ENCODE measurements at regions not wholly inside any gene's neighbourhood (a gene's known extent, or its start where the extent isn't known, plus 50 kb on each side); places are given as distances from the start of the nearest gene placed in this dataset.
"Not testable (repeated sequence)": the region's sequence is repeated elsewhere in the genome, so short reads cannot be mapped to it uniquely, and the experiment has no call there.

GRCh38 chr6:81623106-81623759 lies 129.2 kb downstream of the TENT5A start:
- no peak for DNase-seq

- peak; percentile 33 for DNase-seq
These were observed 130.6 kb downstream of the TENT5A start for GRCh38 chr6:81621816-81622395.

GRCh38 chr6:81614292-81614691 lies 138.2 kb downstream of the TENT5A start:
- DNase-seq = peak; percentile 51

- peak; percentile 85 for DNase-seq
These were observed 138.9 kb downstream of the TENT5A start for GRCh38 chr6:81613606-81614005.

GRCh38 chr6:81612136-81612535 lies 140.3 kb downstream of the TENT5A start:
- peak; percentile 21 for DNase-seq

GRCh38 chr6:81609736-81610135 lies 142.7 kb downstream of the TENT5A start:
- peak; percentile 14 for DNase-seq

GRCh38 chr6:81608776-81609175 lies 143.7 kb downstream of the TENT5A start:
- peak; percentile 13 for DNase-seq

GRCh38 chr6:81606965-81607381 lies 145.5 kb downstream of the TENT5A start:
- DNase-seq = peak; percentile 83

GRCh38 chr6:81605526-81605925 lies 147.0 kb downstream of the TENT5A start:
- no peak for DNase-seq

- DNase-seq = no peak
These were observed 150.6 kb downstream of the TENT5A start for GRCh38 chr6:81601918-81602317.

GRCh38 chr6:81600488-81600887 lies 152.0 kb downstream of the TENT5A start:
- not testable (repeated sequence) for DNase-seq

- no peak for DNase-seq
These were observed 158.0 kb downstream of the TENT5A start for GRCh38 chr6:81594501-81594900.

GRCh38 chr6:81590314-81590691 lies 162.2 kb downstream of the TENT5A start:
- no peak for DNase-seq

GRCh38 chr6:81589465-81590313 lies 162.8 kb downstream of the TENT5A start:
- no peak for DNase-seq

- DNase-seq = not testable (repeated sequence)
These were observed 166.8 kb downstream of the TENT5A start for GRCh38 chr6:81585686-81586085.

GRCh38 chr6:81584156-81584555 lies 168.3 kb downstream of the TENT5A start:
- not testable (repeated sequence) for DNase-seq

- DNase-seq = no peak
These were observed 177.0 kb downstream of the TENT5A start for GRCh38 chr6:81575442-81575841.

- no peak for DNase-seq
These were observed 180.5 kb downstream of the TENT5A start for GRCh38 chr6:81572020-81572419.

- no peak for DNase-seq
These were observed 181.8 kb downstream of the TENT5A start for GRCh38 chr6:81570681-81571080.

- DNase-seq = no peak
These were observed 183.5 kb downstream of the TENT5A start for GRCh38 chr6:81568973-81569372.

GRCh38 chr6:81565071-81565470 lies 187.4 kb downstream of the TENT5A start:
- DNase-seq = peak; percentile 58

- DNase-seq = no peak
These were observed 187.9 kb downstream of the TENT5A start for GRCh38 chr6:81564470-81565068.

GRCh38 chr6:81562169-81562568 lies 190.3 kb downstream of the TENT5A start:
- peak; percentile 88 for DNase-seq

Data from EL (cell line).